PC-9 (cell line): ENCODE measurements at regions not wholly inside any gene's neighbourhood (a gene's known extent, or its start where the extent isn't known, plus 50 kb on each side); places are given as distances from the start of the nearest gene placed in this dataset.

ENCODE experiments used
- BruUV-seq: library from RNA; stranded (reverse); fragments of 400-500 nt; replicated peaks from 2 replicates; lab custom pipeline; 2021; lab: Mats Ljungman, UMichigan
- CTCF ChIA-PET: fragments of 300-600 bp; sonication (Branson Sonifier 250); formaldehyde crosslinking; loops from one replicate; lab custom pipeline; 2022; ENCODE audit warnings: antibody characterized with exemption; lab: Charles Lee
- POLR2A ChIA-PET: fragments of 300-600 bp; sonication (Branson Sonifier 250); formaldehyde crosslinking; loops from one replicate; lab custom pipeline; 2022; ENCODE audit warnings: antibody characterized with exemption; ENCODE audit not compliant: unreplicated experiment; lab: Charles Lee
- DNase-seq, 2 experiments: peaks; one replicate each; pipeline versions ENCODE4 v3.0.0 to v3.0.0-alpha.2; 2015 to 2022; ENCODE audit warnings: mixed read lengths in 1 of 2
- H2AFZ ChIP-seq: fragments of 200-600 bp; sonication (generic); 2 replicates; pipeline ENCODE4 v1.8.1; 2017; ENCODE audit warnings: antibody characterized with exemption
- H3F3A ChIP-seq: fragments of 200-600 bp; sonication (generic); 2 replicates; pipeline ENCODE4 v1.8.1; 2017; ENCODE audit warnings: antibody characterized with exemption, mild to moderate bottlenecking, low read depth; ENCODE audit not compliant: insufficient read depth
- H3K27ac ChIP-seq: fragments of 200-600 bp; sonication (generic); 2 replicates; pipeline ENCODE4 v1.6.1; 2016; ENCODE audit warnings: mixed run types
- H3K27me3 ChIP-seq: fragments of 200-600 bp; sonication (generic); 2 replicates; pipeline ENCODE4 v1.6.1; 2016; ENCODE audit warnings: low read depth, mixed run types; ENCODE audit not compliant: insufficient read depth
- H3K36me3 ChIP-seq: fragments of 200-600 bp; sonication (generic); 2 replicates; pipeline ENCODE4 v1.6.1; 2016; ENCODE audit warnings: low read depth, mixed run types
- H3K4me1 ChIP-seq: fragments of 200-600 bp; sonication (generic); replicated peaks from 2 replicates; pipeline ENCODE4 v1.6.1; 2016; ENCODE audit warnings: mixed run types; ENCODE audit not compliant: insufficient read depth
- H3K4me2 ChIP-seq: fragments of 200-600 bp; sonication (generic); 2 replicates; pipeline ENCODE4 v1.6.1; 2017; ENCODE audit warnings: mixed run types
- H3K4me3 ChIP-seq: fragments of 200-600 bp; sonication (generic); 2 replicates; pipeline ENCODE4 v1.6.1; 2016; ENCODE audit warnings: mixed run types
- H3K79me2 ChIP-seq: fragments of 200-600 bp; sonication (generic); 2 replicates; pipeline ENCODE4 v1.6.1; 2017; ENCODE audit warnings: low read depth, mixed run types
- H3K9me2 ChIP-seq: fragments of 200-600 bp; sonication (generic); 2 replicates; pipeline ENCODE4 v1.8.1; 2017; ENCODE audit warnings: mild to moderate bottlenecking; ENCODE audit not compliant: insufficient read depth
- H3K9me3 ChIP-seq: fragments of 200-600 bp; sonication (generic); 2 replicates; pipeline ENCODE4 v1.8.1; 2016; ENCODE audit warnings: low read depth; ENCODE audit not compliant: insufficient read depth
- H4K20me1 ChIP-seq: fragments of 200-600 bp; sonication (generic); 2 replicates; pipeline ENCODE4 v1.8.1; 2017; ENCODE audit not compliant: insufficient read depth
- CTCF ChIP-seq: fragments of 200-600 bp; sonication (generic); conservative IDR thresholded peaks from 2 replicates; pipeline ENCODE4 v1.6.1; 2017; ENCODE audit warnings: mixed run types, antibody characterized with exemption, mild to moderate bottlenecking, moderate library complexity
- EZH2 ChIP-seq: fragments of 200-600 bp; sonication (generic); IDR thresholded peaks from 2 replicates; pipeline ENCODE4 v1.8.0; 2017; ENCODE audit warnings: antibody characterized with exemption, low read depth
- intact Hi-C: fragments of 100-400 bp; cut with micrococcal nuclease; formaldehyde crosslinking; loops from one replicate; pipeline ENCODE4 v1.10.0; 2022; ENCODE audit not compliant: unreplicated experiment

GRCh38 chr3:94429517-94429916 lies 366.7 kb downstream of the NSUN3 start:
- intact Hi-C loops: no loop called here
- Histone ChIP-seq H3K9me3 (no peaks in the 10 kb centered on the region), H3K27ac (no peak overlapping the region), H3F3A (no peaks in the 10 kb centered on the region), H3K4me3 (no peak overlapping the region), H3K4me1 (no peaks in the 10 kb centered on the region), H3K36me3 (no peaks in the 10 kb centered on the region), H3K4me2 (no peak overlapping the region), H3K27me3 (no peaks in the 10 kb centered on the region), H3K9me2 (no peaks in the 10 kb centered on the region; the same call in 1 of the 2 replicates), H3K79me2 (no peaks in the 10 kb centered on the region), H2AFZ (no peak overlapping the region), H4K20me1 (no peaks in the 10 kb centered on the region; the same call in 1 of the 2 replicates)
- no peak for DNase-seq
- POLR2A ChIA-PET: no interaction called here
- CTCF ChIA-PET: no interaction called here
- BruUV-seq: no TSS peak
- no peak for TF ChIP-seq EZH2
- TF ChIP-seq CTCF: no peak

GRCh38 chr3:94431876-94432570 lies 369.2 kb downstream of the NSUN3 start:
- TF ChIP-seq CTCF (no peak), EZH2 (no peak)
- Histone ChIP-seq H2AFZ (no peak overlapping the region), H3K27ac (no peak overlapping the region), H4K20me1 (no peaks in the 10 kb centered on the region), H3K27me3 (no peaks in the 10 kb centered on the region), H3K36me3 (no peaks in the 10 kb centered on the region), H3K79me2 (no peaks in the 10 kb centered on the region), H3K4me3 (no peak overlapping the region), H3K4me2 (no peak overlapping the region), H3F3A (no peaks in the 10 kb centered on the region), H3K9me2 (no peaks in the 10 kb centered on the region; the same call in 1 of the 2 replicates), H3K9me3 (no peaks in the 10 kb centered on the region), H3K4me1 (no peaks in the 10 kb centered on the region)
- ChIA-PET CTCF (no interaction called here), POLR2A (no interaction called here)
- intact Hi-C loops: loop anchor here (10.0 kb wide), 1 partner anchor 57 kb away; no protein-coding TSS in a partner anchor
- BruUV-seq: no TSS peak
- DNase-seq: no peak

GRCh38 chr3:94433811-94434210 lies 370.9 kb downstream of the NSUN3 start:
- TF ChIP-seq EZH2: no peak
- no peak for TF ChIP-seq CTCF
- Histone ChIP-seq H3K27me3 (no peaks in the 10 kb centered on the region), H3K4me3 (no peak overlapping the region), H3K9me2 (no peaks in the 10 kb centered on the region), H3F3A (no peaks in the 10 kb centered on the region), H3K4me2 (no peak overlapping the region), H3K9me3 (no peaks in the 10 kb centered on the region), H3K27ac (no peak overlapping the region), H2AFZ (no peak overlapping the region), H3K4me1 (no peaks in the 10 kb centered on the region), H4K20me1 (no peaks in the 10 kb centered on the region), H3K79me2 (no peaks in the 10 kb centered on the region), H3K36me3 (no peaks in the 10 kb centered on the region)
- ChIA-PET POLR2A (no interaction called here), CTCF (no interaction called here)
- BruUV-seq: no TSS peak
- no peak for DNase-seq
- intact Hi-C loops: loop anchor here (10.0 kb wide), 1 partner anchor 59 kb away; no protein-coding TSS in a partner anchor
